ENCODE measurements at regions not wholly inside any gene's neighbourhood (a gene's known extent, or its start where the extent isn't known, plus 50 kb on each side); places are given as distances from the start of the nearest gene placed in this dataset.
A peak's percentile ranks its signal among the peaks of the same experiment; 100 is the strongest.

DNA sequence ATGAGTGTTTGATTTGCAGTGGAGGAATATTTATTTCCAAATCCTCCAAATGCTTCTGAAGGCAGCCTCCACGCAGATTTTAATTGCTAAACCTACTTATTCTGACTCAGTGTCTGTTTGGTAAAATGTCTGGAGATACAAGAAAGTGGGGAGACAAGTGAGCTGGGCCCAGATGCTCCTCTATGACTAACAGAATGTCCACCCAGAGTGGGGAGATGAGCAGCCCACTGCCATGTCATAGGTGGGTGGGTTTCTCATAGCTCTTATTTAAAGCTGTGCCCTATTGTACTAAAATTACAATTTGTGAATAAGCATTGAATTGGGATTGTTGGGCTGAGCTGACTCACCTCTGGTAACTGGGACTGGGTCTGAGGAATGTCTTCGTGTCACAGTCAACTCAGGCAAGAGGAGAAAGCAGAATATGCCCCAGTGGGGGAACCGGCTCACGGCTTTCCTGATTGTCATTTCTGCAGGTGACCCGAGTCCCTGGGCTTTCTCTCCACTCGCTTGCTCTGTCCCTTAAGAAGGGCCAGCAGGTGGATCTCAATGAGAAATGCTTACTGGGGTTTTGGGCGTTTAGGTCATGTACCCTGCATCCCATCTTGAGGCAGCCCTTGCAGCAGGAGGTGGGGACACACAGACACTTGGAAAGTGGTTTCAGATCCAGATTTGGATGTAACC is 116.3 kb upstream of the SPRED2 start:
- no peak overlapping the region for H3K4me3 ChIP-seq (ENCODE audit: severe bottlenecking)
- H3K9me3 ChIP-seq (ENCODE audit: severe bottlenecking): no peaks in the 10 kb centered on the region
- peaks cover 9% of the 10 kb centered on the region for H3K4me1 ChIP-seq (ENCODE audit: insufficient read depth, poor library complexity, severe bottlenecking)
- TF ChIP-seq, protein P1, sequence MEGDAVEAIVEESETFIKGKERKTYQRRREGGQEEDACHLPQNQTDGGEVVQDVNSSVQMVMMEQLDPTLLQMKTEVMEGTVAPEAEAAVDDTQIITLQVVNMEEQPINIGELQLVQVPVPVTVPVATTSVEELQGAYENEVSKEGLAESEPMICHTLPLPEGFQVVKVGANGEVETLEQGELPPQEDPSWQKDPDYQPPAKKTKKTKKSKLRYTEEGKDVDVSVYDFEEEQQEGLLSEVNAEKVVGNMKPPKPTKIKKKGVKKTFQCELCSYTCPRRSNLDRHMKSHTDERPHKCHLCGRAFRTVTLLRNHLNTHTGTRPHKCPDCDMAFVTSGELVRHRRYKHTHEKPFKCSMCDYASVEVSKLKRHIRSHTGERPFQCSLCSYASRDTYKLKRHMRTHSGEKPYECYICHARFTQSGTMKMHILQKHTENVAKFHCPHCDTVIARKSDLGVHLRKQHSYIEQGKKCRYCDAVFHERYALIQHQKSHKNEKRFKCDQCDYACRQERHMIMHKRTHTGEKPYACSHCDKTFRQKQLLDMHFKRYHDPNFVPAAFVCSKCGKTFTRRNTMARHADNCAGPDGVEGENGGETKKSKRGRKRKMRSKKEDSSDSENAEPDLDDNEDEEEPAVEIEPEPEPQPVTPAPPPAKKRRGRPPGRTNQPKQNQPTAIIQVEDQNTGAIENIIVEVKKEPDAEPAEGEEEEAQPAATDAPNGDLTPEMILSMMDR (IDR thresholded peaks at IDR 0.05; ENCODE audit: poor library complexity, severe bottlenecking): no peak
- ATAC-seq (ENCODE audit: low read depth) (no peak), DNase-seq (ENCODE audit: low spot score) (no peak)
- H3K27me3 ChIP-seq (ENCODE audit: insufficient read depth, poor library complexity, severe bottlenecking): no peaks in the 10 kb centered on the region
- H3K27ac ChIP-seq (ENCODE audit: poor library complexity, severe bottlenecking): no peak overlapping the region
- no peaks in the 10 kb centered on the region for H3K36me3 ChIP-seq (ENCODE audit: low read depth)

DNA sequence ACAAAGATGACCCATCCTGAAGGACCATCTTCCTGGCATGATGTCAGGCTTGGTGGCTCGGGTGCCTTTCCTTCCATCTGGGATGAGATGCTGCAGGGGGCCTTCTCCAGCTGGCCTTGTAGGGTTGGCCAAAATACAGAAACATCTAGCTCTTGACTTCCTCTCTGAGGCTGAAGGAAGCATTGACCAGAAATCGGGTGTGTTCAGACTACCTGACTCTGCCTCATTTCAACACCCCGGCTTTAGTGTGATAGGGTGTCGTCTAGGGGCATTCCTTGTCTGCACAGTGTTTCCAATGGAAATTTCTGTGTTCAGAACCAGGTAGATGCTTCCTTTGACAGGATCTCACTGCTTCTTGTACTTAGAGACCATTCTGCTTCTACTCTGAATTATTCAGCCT is 115.7 kb upstream of the SPRED2 start:
- H3K9me3 ChIP-seq (ENCODE audit: severe bottlenecking): no peaks in the 10 kb centered on the region
- TF ChIP-seq, protein P1 (IDR thresholded peaks at IDR 0.05; ENCODE audit: poor library complexity, severe bottlenecking): no peak
- H3K4me3 ChIP-seq (ENCODE audit: severe bottlenecking): no peak overlapping the region
- H3K36me3 ChIP-seq (ENCODE audit: low read depth): no peaks in the 10 kb centered on the region
- DNase-seq (ENCODE audit: low spot score): no peak
- H3K27me3 ChIP-seq (ENCODE audit: insufficient read depth, poor library complexity, severe bottlenecking): no peaks in the 10 kb centered on the region
- no peak for ATAC-seq (ENCODE audit: low read depth)
- H3K4me1 ChIP-seq (ENCODE audit: insufficient read depth, poor library complexity, severe bottlenecking): peaks cover 9% of the 10 kb centered on the region
- no peak overlapping the region for H3K27ac ChIP-seq (ENCODE audit: poor library complexity, severe bottlenecking)

DNA sequence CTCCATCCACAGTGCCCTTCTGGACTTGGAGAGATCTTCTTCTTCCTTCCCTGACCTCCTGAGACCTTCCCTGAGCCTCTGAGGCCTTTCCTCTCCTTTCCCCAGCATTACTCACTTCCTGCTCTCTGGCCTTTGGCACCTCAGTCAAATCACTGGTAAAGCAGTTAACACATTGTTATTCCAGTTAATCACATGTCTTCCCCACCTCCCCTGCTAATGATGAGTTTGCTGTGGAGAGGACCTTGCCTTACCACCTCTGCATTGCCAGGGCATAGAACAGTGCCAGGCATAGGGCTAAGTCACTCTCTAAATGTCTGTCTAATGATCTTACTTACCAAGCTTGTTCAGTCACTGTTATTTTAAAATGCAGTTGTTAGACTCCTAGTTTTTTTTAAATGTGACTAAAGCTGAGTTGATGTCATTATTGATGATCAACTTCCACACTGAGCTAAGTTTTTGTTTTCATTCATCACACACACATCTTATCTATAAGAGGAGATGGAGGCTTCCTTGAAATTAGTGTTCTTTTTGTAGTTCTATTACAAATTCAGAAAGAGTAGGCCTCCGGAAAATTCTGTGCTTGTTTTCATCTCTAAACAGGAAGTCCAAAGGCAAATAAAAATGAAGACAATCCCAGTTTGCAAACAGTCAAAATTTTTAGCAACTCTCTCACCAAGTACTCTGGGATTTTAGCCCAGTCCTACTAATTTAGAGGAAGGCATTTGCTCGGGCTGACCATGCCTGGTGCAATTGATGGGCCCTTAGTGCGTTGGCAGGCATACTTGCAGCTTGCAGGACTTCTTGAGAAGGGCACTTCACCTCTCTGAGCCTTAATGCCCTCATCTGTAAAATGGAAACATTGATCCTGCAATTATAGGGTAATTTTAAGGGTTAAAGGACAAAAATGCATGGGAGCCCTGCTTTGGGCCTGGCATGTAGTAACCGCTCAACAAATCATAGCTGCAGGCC is 113.7 kb upstream of the SPRED2 start:
- TF ChIP-seq, protein P1 (IDR thresholded peaks at IDR 0.05; ENCODE audit: poor library complexity, severe bottlenecking): no peak
- no peak overlapping the region for H3K4me3 ChIP-seq (ENCODE audit: severe bottlenecking)

DNA sequence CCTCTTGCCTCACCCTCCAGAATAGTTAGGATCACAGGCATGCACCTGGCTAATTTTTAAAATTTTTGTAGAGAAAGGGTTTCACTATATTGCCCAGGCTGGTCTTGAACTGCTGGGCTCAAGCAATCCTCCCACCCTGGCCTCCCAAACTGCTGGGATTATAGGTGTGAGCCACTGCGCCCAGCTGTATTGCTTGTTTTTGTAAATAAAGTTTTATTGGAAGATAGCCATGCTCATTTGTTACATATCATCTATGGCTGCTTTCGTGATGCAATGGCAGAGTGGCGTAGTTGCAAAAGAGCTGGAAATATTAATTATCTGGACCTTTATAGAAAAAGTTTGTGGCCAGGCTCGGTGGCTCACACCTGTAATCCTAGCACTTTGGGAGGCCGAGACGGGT is 109.4 kb upstream of the SPRED2 start:
- TF ChIP-seq, protein P1 (IDR thresholded peaks at IDR 0.05; ENCODE audit: poor library complexity, severe bottlenecking): no peak
- peaks cover 9% of the 10 kb centered on the region for H3K4me1 ChIP-seq (ENCODE audit: insufficient read depth, poor library complexity, severe bottlenecking)
- no peak for DNase-seq (ENCODE audit: low spot score)
- no peaks in the 10 kb centered on the region for H3K27me3 ChIP-seq (ENCODE audit: insufficient read depth, poor library complexity, severe bottlenecking)
- no peaks in the 10 kb centered on the region for H3K9me3 ChIP-seq (ENCODE audit: severe bottlenecking)
- no peak for ATAC-seq (ENCODE audit: low read depth)
- no peak overlapping the region for H3K27ac ChIP-seq (ENCODE audit: poor library complexity, severe bottlenecking)
- no peak overlapping the region for H3K4me3 ChIP-seq (ENCODE audit: severe bottlenecking)
- no peaks in the 10 kb centered on the region for H3K36me3 ChIP-seq (ENCODE audit: low read depth)

More for the DNA sequence above, 113.7 kb upstream of the SPRED2 start:
- DNase-seq (ENCODE audit: low spot score): no peak
- no peaks in the 10 kb centered on the region for H3K27me3 ChIP-seq (ENCODE audit: insufficient read depth, poor library complexity, severe bottlenecking)
- H3K27ac ChIP-seq (ENCODE audit: poor library complexity, severe bottlenecking): no peak overlapping the region
- H3K4me1 ChIP-seq (ENCODE audit: insufficient read depth, poor library complexity, severe bottlenecking): peaks cover 9% of the 10 kb centered on the region
- peak; percentile 78 for ATAC-seq (ENCODE audit: low read depth)
- no peaks in the 10 kb centered on the region for H3K9me3 ChIP-seq (ENCODE audit: severe bottlenecking)
- H3K36me3 ChIP-seq (ENCODE audit: low read depth): no peaks in the 10 kb centered on the region

All from RWPE2 (cell line).